Small intestine (tissue), 7 donors: ENCODE measurements at regions not wholly inside any gene's neighbourhood (a gene's known extent, or its start where the extent isn't known, plus 50 kb on each side); places are given as distances from the start of the nearest gene placed in this dataset.
A peak's percentile ranks its signal among the peaks of the same experiment; 100 is the strongest.

Experiments used
- DNase-seq, 2 donors: peaks; one replicate each; pipeline versions ENCODE4 v3.0.0 to v3.0.0-alpha.2; 2013
- FAIRE-seq: peaks from 2 replicates; lab custom pipeline; 2012; peaks lifted over from hg19 to GRCh38; lab: Jason Lieb, UNC
- H3K27ac ChIP-seq, 3 donors: one replicate each; pipeline ENCODE4 v1.5.1; 2013; ENCODE audit warnings: low read length in 2 of 3, mild to moderate bottlenecking in 2 of 3, control low read depth in 1 of 3, inconsistent platforms in 1 of 3, low read depth in 1 of 3, moderate library complexity in 1 of 3
- H3K27me3 ChIP-seq, 3 donors: one replicate each; pipeline ENCODE4 v1.6.1; 2013; ENCODE audit warnings: low read length in 3 of 3, inconsistent platforms in 1 of 3; ENCODE audit not compliant: control insufficient read depth in 3 of 3, insufficient read depth in 3 of 3
- H3K36me3 ChIP-seq, 3 donors: one replicate each; pipeline ENCODE4 v1.6.1; 2013; ENCODE audit warnings: low read length in 3 of 3, inconsistent platforms in 1 of 3, low read depth in 1 of 3, mild to moderate bottlenecking in 1 of 3, moderate library complexity in 1 of 3; ENCODE audit not compliant: control insufficient read depth in 3 of 3, insufficient read depth in 2 of 3
- H3K4me1 ChIP-seq, 3 donors: one replicate each; pipeline ENCODE4 v1.6.1; 2013; ENCODE audit warnings: low read length in 2 of 3, inconsistent platforms in 1 of 3, low read depth in 1 of 3, mild to moderate bottlenecking in 1 of 3, moderate library complexity in 1 of 3; ENCODE audit not compliant: control insufficient read depth in 3 of 3, insufficient read depth in 2 of 3
- H3K4me3 ChIP-seq, 3 donors: one replicate each; pipeline ENCODE4 v1.5.1; 2013; ENCODE audit warnings: low read length in 3 of 3, control low read depth in 1 of 3, inconsistent platforms in 1 of 3, low read depth in 1 of 3, mild to moderate bottlenecking in 1 of 3, moderate library complexity in 1 of 3
- H3K9me3 ChIP-seq, 2 donors: one replicate each; pipeline ENCODE4 v1.6.1; 2013; ENCODE audit warnings: low read depth in 1 of 2, low read length in 1 of 2; ENCODE audit not compliant: control insufficient read depth in 2 of 2, insufficient read depth in 1 of 2
- WGBS, 3 donors: extraction: QIAGEN DNeasy Blood & Tissue Kit; methylation state at CpG; one replicate each; pipeline ENCODE4 v1.1.7; 2013; 5-methylcytosine and 5-hydroxymethylcytosine counted together
- donor health status: healthy with polysubstance abuse.
- donor health status: control.
- donor health status: control.
- donor health status: Bipolar disorder and iron deficiency.
- donor health status: healthy.

DNA sequence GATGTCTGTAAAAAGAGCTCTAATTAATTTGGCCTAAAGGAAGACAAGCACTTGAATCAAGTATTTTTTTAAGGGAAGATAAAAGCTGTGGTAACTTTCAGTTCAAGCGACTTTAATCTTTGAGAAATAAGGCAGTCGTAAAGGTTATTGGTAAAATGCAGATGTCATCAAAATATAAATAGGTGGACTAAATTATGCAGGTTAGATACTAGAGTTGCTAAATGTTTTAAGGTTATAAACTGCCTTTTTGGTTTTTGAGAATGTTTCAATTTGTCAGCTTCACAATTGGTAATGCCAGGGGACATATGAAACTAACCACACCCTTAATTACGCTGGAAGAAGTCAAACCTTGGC is 159.5 kb upstream of the OLIG3 start:
- no peak for FAIRE-seq
- WGBS, 3 donors, result 94 to 97% (median 97%) methylated on average over 3 of the region's 3 CpGs

GRCh38 chr6:137654365-137654981 is 160.3 kb upstream of the OLIG3 start:
- peaks cover 0 to 43% (median 5%) of the 10 kb centered on the region in 3 donors for H3K4me1 ChIP-seq
- no peaks in the 10 kb centered on the region for H3K27me3 ChIP-seq
- DNase-seq, result no peak
- H3K4me3 ChIP-seq, result no peak overlapping the region
- H3K27ac ChIP-seq, result no peak overlapping the region
- peaks cover 0 to 52% of the 10 kb centered on the region in 2 donors for H3K9me3 ChIP-seq
- no peak for FAIRE-seq
- H3K36me3 ChIP-seq, result no peaks in the 10 kb centered on the region
- 66 to 91% (median 68%) methylated on average over 1 of the region's 1 CpG for WGBS, 3 donors

More for the DNA sequence above, 159.5 kb upstream of the OLIG3 start:
- H3K9me3 ChIP-seq, result peaks cover 0 to 52% of the 10 kb centered on the region in 2 donors
- H3K27me3 ChIP-seq, result no peaks in the 10 kb centered on the region
- no peak overlapping the region for H3K4me3 ChIP-seq
- H3K27ac ChIP-seq, result no peak overlapping the region
- DNase-seq, result no peak
- H3K4me1 ChIP-seq, result peaks cover 0 to 42% (median 2%) of the 10 kb centered on the region in 3 donors
- H3K36me3 ChIP-seq, result no peaks in the 10 kb centered on the region

DNA sequence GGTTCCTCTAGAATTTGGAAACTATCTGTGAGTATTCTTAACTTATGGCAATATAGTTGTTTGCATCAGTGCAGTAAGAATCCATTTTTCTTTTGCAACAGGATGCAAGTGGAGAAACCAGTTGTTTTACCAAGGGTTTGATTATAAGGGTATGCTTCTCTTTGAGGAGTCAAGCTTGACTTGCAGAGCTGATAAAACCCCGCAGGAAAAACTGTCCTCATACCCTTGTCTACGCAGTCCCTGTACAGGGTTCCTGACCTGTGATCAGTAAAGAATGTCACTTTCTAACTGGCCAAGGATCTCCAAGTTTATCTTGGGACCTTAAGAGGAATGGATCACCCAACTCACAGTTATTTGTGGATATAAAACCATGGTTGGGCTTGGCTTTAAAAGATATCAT is 161.1 kb upstream of the OLIG3 start:
- FAIRE-seq (no peak), DNase-seq (no peak)
- Histone ChIP-seq H3K27ac (no peak overlapping the region), H3K36me3 (no peaks in the 10 kb centered on the region), H3K27me3 (no peaks in the 10 kb centered on the region), H3K4me3 (no peak overlapping the region), H3K9me3 (peaks cover 0 to 52% of the 10 kb centered on the region in 2 donors), H3K4me1 (peaks cover 0 to 39% (median 5%) of the 10 kb centered on the region in 3 donors)
- WGBS, 3 donors, result 93 to 100% (median 93%) methylated on average over 2 of the region's 2 CpGs

GRCh38 chr6:137656735-137657134 is 162.5 kb upstream of the OLIG3 start:
- no peak overlapping the region for H3K27ac ChIP-seq
- H3K9me3 ChIP-seq, result peaks cover 0 to 52% of the 10 kb centered on the region in 2 donors
- DNase-seq (no peak), FAIRE-seq (no peak)
- H3K36me3 ChIP-seq, result no peaks in the 10 kb centered on the region
- no peak overlapping the region for H3K4me3 ChIP-seq
- peaks cover 2 to 31% (median 3%) of the 10 kb centered on the region in 3 donors for H3K4me1 ChIP-seq
- no peaks in the 10 kb centered on the region for H3K27me3 ChIP-seq
- WGBS, 3 donors, result 96 to 99% (median 97%) methylated on average over 4 of the region's 4 CpGs

DNA sequence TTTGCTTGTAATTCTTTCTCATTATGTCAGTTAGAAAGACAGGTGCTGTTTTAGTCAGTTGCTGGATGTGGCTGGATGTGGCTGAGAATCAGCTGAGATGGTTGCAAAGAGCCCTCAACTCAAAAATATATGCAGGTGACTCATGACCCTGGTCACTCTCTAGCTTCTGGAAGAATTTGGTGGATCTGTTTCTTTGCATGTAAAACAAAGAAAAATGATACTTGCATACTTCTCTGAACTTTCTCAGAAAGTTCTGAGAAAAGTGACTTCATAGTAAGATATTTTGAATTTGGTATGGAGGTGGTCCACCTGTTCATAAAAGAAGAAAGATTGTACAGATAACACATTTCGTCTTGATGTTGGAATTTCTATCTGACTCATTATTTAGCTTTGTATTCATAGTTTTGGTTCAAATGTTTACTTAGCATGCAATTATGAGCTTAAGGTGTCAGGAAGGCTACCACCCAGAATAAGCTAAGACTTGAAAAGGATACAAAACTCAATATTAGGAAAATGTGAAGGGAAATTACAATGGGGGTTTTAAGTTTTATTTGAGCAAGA is 163.2 kb upstream of the OLIG3 start:
- H3K27ac ChIP-seq, result no peak overlapping the region
- no peak for DNase-seq
- H3K4me3 ChIP-seq, result no peak overlapping the region
- WGBS, 3 donors, result 27 to 36% (median 34%) methylated on average over 1 of the region's 1 CpG
- no peaks in the 10 kb centered on the region for H3K36me3 ChIP-seq
- peaks cover 2 to 28% (median 3%) of the 10 kb centered on the region in 3 donors for H3K4me1 ChIP-seq
- H3K27me3 ChIP-seq, result no peaks in the 10 kb centered on the region
- no peak for FAIRE-seq
- peaks cover 0 to 46% of the 10 kb centered on the region in 2 donors for H3K9me3 ChIP-seq

DNA sequence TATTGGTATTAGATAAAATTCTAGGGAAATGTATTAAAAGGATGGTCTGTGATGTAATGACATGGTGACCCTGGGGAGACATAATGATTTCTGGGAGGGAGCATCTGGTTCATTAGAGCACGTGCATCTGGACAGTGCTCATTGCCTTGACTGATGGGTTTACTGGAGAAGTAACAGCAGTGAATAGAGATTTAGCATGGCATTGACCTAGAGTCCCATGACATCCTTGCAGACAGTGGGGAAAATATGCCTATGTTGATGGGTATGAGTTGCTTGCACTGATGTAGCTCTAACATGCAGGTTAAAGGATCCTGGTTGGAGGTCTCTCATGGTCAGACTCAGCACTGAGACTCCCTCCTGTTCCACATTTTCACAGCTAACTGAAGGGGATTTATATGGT is 164.1 kb upstream of the OLIG3 start:
- Histone ChIP-seq H3K4me3 (no peak overlapping the region), H3K9me3 (peaks cover 0 to 38% of the 10 kb centered on the region in 2 donors), H3K27ac (peak overlapping the region in 1 of 3 donors; percentile 71), H3K4me1 (peaks cover 2 to 21% (median 3%) of the 10 kb centered on the region in 3 donors), H3K36me3 (no peaks in the 10 kb centered on the region), H3K27me3 (no peaks in the 10 kb centered on the region)
- DNase-seq (no peak), FAIRE-seq (no peak)
- WGBS, 3 donors, result 70 to 91% (median 87%) methylated on average over 1 of the region's 1 CpG

DNA sequence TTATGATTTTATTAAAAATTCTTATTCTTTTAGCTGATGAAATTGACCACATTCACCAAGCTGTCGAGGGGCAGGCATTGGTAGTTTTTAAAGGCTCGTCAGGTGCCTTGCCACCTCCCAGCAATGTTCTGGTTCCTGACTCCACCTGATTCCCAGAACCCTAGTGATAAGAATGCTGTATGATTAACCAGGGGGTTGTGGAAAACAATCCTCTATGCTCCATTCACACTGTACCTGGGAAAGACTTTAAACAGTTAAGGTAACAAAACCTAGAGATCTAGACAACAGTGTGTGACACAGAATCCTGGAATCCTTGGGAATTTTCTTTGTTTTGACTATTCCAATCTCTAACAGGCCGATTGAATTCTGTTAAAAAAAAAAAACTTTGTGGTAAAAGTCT is 165.7 kb upstream of the OLIG3 start:
- FAIRE-seq, result no peak
- peak overlapping the region in 2 of 3 donors; percentile 63 to 71 for H3K27ac ChIP-seq
- WGBS, 3 donors, result 17 to 58% (median 24%) methylated on average over 3 of the region's 3 CpGs

DNA sequence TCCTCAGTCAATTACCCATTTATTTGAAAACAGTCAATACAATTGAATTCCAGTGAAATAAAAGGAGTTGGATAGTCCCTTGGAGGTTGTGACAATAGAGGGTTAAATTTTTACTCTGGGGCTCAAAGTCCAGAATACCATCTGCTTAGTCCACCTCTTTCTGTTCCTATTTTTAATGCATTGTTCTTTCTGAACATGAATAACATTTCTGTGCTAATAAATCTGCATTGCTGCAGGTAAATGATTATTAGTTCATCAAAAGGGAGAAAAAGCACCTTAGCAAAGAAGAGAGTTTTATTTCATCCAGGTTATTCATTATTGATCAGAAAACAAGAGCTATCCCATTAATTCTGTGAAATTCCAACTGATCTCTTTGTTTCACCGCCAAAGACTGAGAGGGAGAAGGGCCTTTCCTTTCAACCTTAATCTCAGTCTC is 166.1 kb upstream of the OLIG3 start:
- H3K4me1 ChIP-seq, result peaks cover 2 to 21% (median 3%) of the 10 kb centered on the region in 3 donors
- DNase-seq, result peak; percentile 74 to 80
- H3K9me3 ChIP-seq, result peaks cover 0 to 25% of the 10 kb centered on the region in 2 donors
- no peaks in the 10 kb centered on the region for H3K36me3 ChIP-seq
- WGBS, 3 donors, result 21 to 80% (median 46%) methylated on average over 1 of the region's 1 CpG
- no peak overlapping the region for H3K4me3 ChIP-seq
- peak overlapping the region in 1 of 3 donors; percentile 71 for H3K27ac ChIP-seq
- FAIRE-seq, result no peak
- H3K27me3 ChIP-seq, result no peaks in the 10 kb centered on the region

More for the DNA sequence above, 165.7 kb upstream of the OLIG3 start:
- H3K4me3 ChIP-seq, result no peak overlapping the region
- H3K36me3 ChIP-seq, result no peaks in the 10 kb centered on the region
- peaks cover 0 to 28% of the 10 kb centered on the region in 2 donors for H3K9me3 ChIP-seq
- peak; percentile 69 to 76 for DNase-seq
- H3K4me1 ChIP-seq, result peaks cover 2 to 21% (median 3%) of the 10 kb centered on the region in 3 donors
- no peaks in the 10 kb centered on the region for H3K27me3 ChIP-seq
